Sigmoid colon (tissue), 4 donors: ENCODE measurements at regions not wholly inside any gene's neighbourhood (a gene's known extent, or its start where the extent isn't known, plus 50 kb on each side); places are given as distances from the start of the nearest gene placed in this dataset.

Source experiments
- EP300 ChIP-seq, 4 donors: sonication (generic); formaldehyde crosslinking; IDR thresholded peaks; one replicate each; pipeline ENCODE4 v1.6.1; 2017; ENCODE audit warnings: antibody characterized with exemption in 4 of 4
- POLR2A ChIP-seq, 2 donors: fragments of 450-650 bp; IDR thresholded peaks; one replicate each; pipeline ENCODE4 v1.6.1; 2016; ENCODE audit warnings: antibody characterized with exemption in 2 of 2, mild to moderate bottlenecking in 2 of 2, moderate library complexity in 2 of 2
- POLR2AphosphoS5 ChIP-seq, 4 donors: sonication (generic); formaldehyde crosslinking; IDR thresholded peaks; one replicate each; pipeline ENCODE4 v1.6.1; 2017; ENCODE audit warnings: antibody characterized with exemption in 4 of 4
- TF ChIP-seq, protein P1 (sequence below), 4 experiments: fragments of 450-650 bp in 3 of 4; fragments of 200-600 bp in 1 of 4; IDR thresholded peaks; one replicate each; pipeline ENCODE4 v1.5.1; 2016 to 2019; ENCODE audit warnings: antibody characterized with exemption in 4 of 4, mild to moderate bottlenecking in 3 of 4, moderate library complexity in 2 of 4

DNA sequence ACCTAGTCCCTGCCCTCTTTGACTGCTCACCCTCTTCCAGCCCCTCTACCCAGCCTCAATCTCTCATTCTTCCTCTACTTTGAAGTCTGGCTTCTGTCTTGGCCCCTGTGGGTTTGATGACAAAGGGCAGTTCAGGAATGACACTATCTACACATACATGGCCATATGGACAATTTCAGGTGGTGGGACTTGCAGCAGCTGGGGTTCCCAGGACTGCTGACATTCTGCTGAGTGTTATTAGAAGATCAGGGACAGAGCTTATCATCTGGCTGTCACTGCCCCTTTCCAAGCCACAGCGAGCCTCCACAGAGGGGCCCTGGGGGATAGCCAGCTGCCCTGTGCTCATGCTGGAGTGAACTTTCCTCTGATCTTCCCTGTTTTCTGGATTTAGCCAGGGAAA, 97.4 kb upstream of the IPO9 start:
- TF ChIP-seq POLR2A (IDR thresholded peaks at IDR 0.05) (no peak), POLR2AphosphoS5 (IDR thresholded peaks at IDR 0.05) (no peak), EP300 (IDR thresholded peaks at IDR 0.05) (no peak)
- TF ChIP-seq, protein P1, sequence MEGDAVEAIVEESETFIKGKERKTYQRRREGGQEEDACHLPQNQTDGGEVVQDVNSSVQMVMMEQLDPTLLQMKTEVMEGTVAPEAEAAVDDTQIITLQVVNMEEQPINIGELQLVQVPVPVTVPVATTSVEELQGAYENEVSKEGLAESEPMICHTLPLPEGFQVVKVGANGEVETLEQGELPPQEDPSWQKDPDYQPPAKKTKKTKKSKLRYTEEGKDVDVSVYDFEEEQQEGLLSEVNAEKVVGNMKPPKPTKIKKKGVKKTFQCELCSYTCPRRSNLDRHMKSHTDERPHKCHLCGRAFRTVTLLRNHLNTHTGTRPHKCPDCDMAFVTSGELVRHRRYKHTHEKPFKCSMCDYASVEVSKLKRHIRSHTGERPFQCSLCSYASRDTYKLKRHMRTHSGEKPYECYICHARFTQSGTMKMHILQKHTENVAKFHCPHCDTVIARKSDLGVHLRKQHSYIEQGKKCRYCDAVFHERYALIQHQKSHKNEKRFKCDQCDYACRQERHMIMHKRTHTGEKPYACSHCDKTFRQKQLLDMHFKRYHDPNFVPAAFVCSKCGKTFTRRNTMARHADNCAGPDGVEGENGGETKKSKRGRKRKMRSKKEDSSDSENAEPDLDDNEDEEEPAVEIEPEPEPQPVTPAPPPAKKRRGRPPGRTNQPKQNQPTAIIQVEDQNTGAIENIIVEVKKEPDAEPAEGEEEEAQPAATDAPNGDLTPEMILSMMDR (IDR thresholded peaks at IDR 0.05), result no peak
